Retinal pigment epithelial cell (primary cell): ENCODE measurements at regions not wholly inside any gene's neighbourhood (a gene's known extent, or its start where the extent isn't known, plus 50 kb on each side); places are given as distances from the start of the nearest gene placed in this dataset.

Source experiments
- DNase-seq: peaks from one replicate; pipeline ENCODE4 v3.0.0-alpha.2; 2010; ENCODE audit warnings: low read depth
- H3K4me3 ChIP-seq: 2 replicates; pipeline ENCODE4 v1.5.1; 2011; ENCODE audit warnings: mild to moderate bottlenecking, low read length, control low read depth, moderate library complexity
- CTCF ChIP-seq: conservative IDR thresholded peaks from 2 replicates; pipeline ENCODE4 v1.5.1; 2011; ENCODE audit warnings: low read depth, low read length, control low read depth, inconsistent platforms

DNA sequence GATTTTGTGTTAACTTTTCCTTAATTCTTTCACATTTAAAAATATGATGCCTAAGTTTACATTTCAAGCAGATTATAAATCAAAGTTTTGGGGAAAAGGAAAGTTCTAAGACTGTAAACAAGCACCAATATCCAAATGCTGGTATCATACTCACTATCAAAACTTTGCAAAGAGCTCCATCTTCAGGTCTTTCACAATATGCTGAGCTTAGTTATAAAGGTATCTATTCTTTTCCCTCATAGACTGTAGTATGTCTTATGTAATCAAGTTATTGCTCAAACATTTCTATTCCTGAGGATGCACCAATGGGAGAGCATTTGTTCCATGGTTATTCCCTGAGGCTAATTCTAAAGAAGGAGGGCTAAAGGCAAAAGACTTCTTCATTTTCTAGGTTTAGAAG, 207.9 kb upstream of the FAM241A start:
- peak; percentile 52 for TF ChIP-seq CTCF
- H3K4me3 ChIP-seq, result no peak overlapping the region
- DNase-seq, result no peak

DNA sequence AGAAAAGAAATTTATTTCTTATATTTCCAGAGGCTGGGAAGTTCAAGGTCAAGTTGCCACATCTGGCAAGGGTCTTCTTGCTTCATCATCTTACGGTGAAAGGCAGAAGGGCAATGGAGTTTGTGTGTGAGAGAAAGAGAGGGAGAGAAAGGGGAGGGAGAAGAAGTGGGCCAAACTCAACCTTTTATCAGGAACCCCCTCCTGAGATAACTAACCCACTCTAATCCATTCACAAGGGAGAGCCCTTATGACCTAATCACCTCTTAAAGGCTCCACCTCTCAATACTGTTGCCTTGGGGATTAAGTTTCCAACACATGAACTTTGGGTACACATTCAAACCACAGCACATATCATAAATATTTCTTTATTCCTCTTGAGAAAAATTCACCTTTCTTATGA, 203.3 kb upstream of the FAM241A start:
- no peak for TF ChIP-seq CTCF
- DNase-seq, result no peak
- H3K4me3 ChIP-seq, result no peak overlapping the region

- TF ChIP-seq CTCF, result peak; percentile 85
- DNase-seq, result no peak
- H3K4me3 ChIP-seq, result no peak overlapping the region
Measured at GRCh38 chr4:111943796-111944203, 201.5 kb upstream of the FAM241A start.

GRCh38 chr4:111945014-111945413, 200.2 kb upstream of the FAM241A start:
- no peak overlapping the region for H3K4me3 ChIP-seq
- no peak for DNase-seq
- no peak for TF ChIP-seq CTCF

GRCh38 chr4:111946800-111947199, 198.5 kb upstream of the FAM241A start:
- TF ChIP-seq CTCF, result no peak

GRCh38 chr4:111952688-111953087, 192.6 kb upstream of the FAM241A start:
- H3K4me3 ChIP-seq, result no peak overlapping the region
- DNase-seq, result no peak
- no peak for TF ChIP-seq CTCF

More at GRCh38 chr4:111946800-111947199, 198.5 kb upstream of the FAM241A start:
- no peak overlapping the region for H3K4me3 ChIP-seq
- no peak for DNase-seq

- DNase-seq, result no peak
- H3K4me3 ChIP-seq, result no peak overlapping the region
- TF ChIP-seq CTCF, result no peak
Measured at GRCh38 chr4:111954550-111954949, 190.7 kb upstream of the FAM241A start.
